Endothelial cell of umbilical vein (primary cell): ENCODE measurements at regions not wholly inside any gene's neighbourhood (a gene's known extent, or its start where the extent isn't known, plus 50 kb on each side); places are given as distances from the start of the nearest gene placed in this dataset.

Experiments used
- BruUV-seq: library from RNA; stranded (reverse); fragments of 400-500 nt; replicated peaks from 2 replicates; lab custom pipeline; 2021; lab: Mats Ljungman, UMichigan
- CTCF ChIA-PET: fragments of 300-600, 350-600 bp; sonication (Branson Sonifier 250); formaldehyde crosslinking; loops from one replicate; lab custom pipeline; 2021; ENCODE audit warnings: antibody characterized with exemption, inconsistent platforms; lab: Charles Lee
- POLR2A ChIA-PET: fragments of 300-600, 350-600 bp; sonication (Branson Sonifier 250); formaldehyde crosslinking; loops from one replicate; lab custom pipeline; 2021; ENCODE audit warnings: antibody characterized with exemption, inconsistent platforms; lab: Charles Lee
- DNase-seq: peaks from one replicate; pipeline ENCODE4 v3.0.0-alpha.2; 2011; ENCODE audit warnings: low read depth, low spot score
- FAIRE-seq: peaks from 2 replicates; lab custom pipeline; 2011; peaks lifted over from hg19 to GRCh38; lab: Jason Lieb, UNC
- H2AFZ ChIP-seq: 2 replicates; pipeline ENCODE4 v1.6.0; 2012; ENCODE audit warnings: low read depth, low read length, control low read depth, inconsistent platforms
- H3K27ac ChIP-seq: 2 replicates; pipeline ENCODE4 v1.5.1; 2011; ENCODE audit warnings: low read depth, mild to moderate bottlenecking, control low read depth, low read length, moderate library complexity; ENCODE audit not compliant: insufficient read depth
- H3K27me3 ChIP-seq, 2 experiments: 2 replicates each; pipeline versions ENCODE4 v1.6.0 to v1.6.1; 2011; ENCODE audit warnings: low read length in 2 of 2, mixed read lengths in 1 of 2; ENCODE audit not compliant: control insufficient read depth in 2 of 2, insufficient read depth in 2 of 2
- H3K36me3 ChIP-seq, 2 experiments: 2 replicates in 1 of 2; 3 replicates in 1 of 2; pipeline ENCODE4 v1.5.1; 2011; ENCODE audit warnings: low read length in 2 of 2, mild to moderate bottlenecking in 1 of 2, moderate library complexity in 1 of 2; ENCODE audit not compliant: control insufficient read depth in 2 of 2, insufficient read depth in 2 of 2; ENCODE audit errors: extremely low read depth in 1 of 2
- H3K4me1 ChIP-seq: 3 replicates; pipeline ENCODE4 v1.5.1; 2011; ENCODE audit warnings: mild to moderate bottlenecking, low read length; ENCODE audit not compliant: control insufficient read depth, insufficient read depth; ENCODE audit errors: extremely low read depth
- H3K4me2 ChIP-seq: 2 replicates; pipeline ENCODE4 v1.6.1; 2011; ENCODE audit warnings: low read length, control low read depth, mixed read lengths; ENCODE audit not compliant: insufficient read depth
- H3K4me3 ChIP-seq, 3 experiments: fragments of 200-600 bp in 1 of 3; sonication (generic), shearing (Covaris generic) in 1 of 3; replicated peaks in 1 of 3; 2 replicates each; pipeline ENCODE4 v1.5.1; 2011 to 2016; ENCODE audit warnings: control low read depth in 3 of 3, low read length in 3 of 3, mild to moderate bottlenecking in 2 of 3, inconsistent platforms in 1 of 3, low read depth in 1 of 3, moderate library complexity in 1 of 3; ENCODE audit not compliant: insufficient read depth in 1 of 3
- H3K79me2 ChIP-seq: 2 replicates; pipeline ENCODE4 v1.6.0; 2012; ENCODE audit warnings: low read length, inconsistent platforms; ENCODE audit not compliant: control insufficient read depth, insufficient read depth
- H3K9ac ChIP-seq: replicated peaks from 2 replicates; pipeline ENCODE3; 2011; ENCODE audit warnings: low read length, control low read depth; ENCODE audit not compliant: insufficient read depth; ENCODE audit errors: extremely low read depth
- H3K9me1 ChIP-seq: replicated peaks from 3 replicates; pipeline ENCODE4 v1.6.0; 2011; ENCODE audit warnings: mild to moderate bottlenecking, low read length; ENCODE audit not compliant: control insufficient read depth, insufficient read depth; ENCODE audit errors: extremely low read depth
- H3K9me3 ChIP-seq: replicated peaks from 2 replicates; pipeline ENCODE4 v1.5.1; 2012; ENCODE audit warnings: low read length, inconsistent platforms; ENCODE audit not compliant: control insufficient read depth, insufficient read depth
- H4K20me1 ChIP-seq: replicated peaks from 2 replicates; pipeline ENCODE3; 2011; ENCODE audit warnings: mild to moderate bottlenecking, low read length; ENCODE audit not compliant: control insufficient read depth, insufficient read depth; ENCODE audit errors: extremely low read depth
- EZH2 ChIP-seq: IDR thresholded peaks from 2 replicates; pipeline ENCODE4 v1.6.1; 2012; ENCODE audit warnings: borderline replicate concordance, low read depth, mild to moderate bottlenecking, moderate library complexity, low read length, inconsistent platforms; ENCODE audit not compliant: severe bottlenecking
- FOS ChIP-seq: IDR thresholded peaks from 2 replicates; pipeline ENCODE4 v1.6.1; 2011; ENCODE audit warnings: mild to moderate bottlenecking, low read length, moderate library complexity, borderline replicate concordance; ENCODE audit not compliant: insufficient read depth
- GATA2 ChIP-seq: IDR thresholded peaks from 2 replicates; pipeline ENCODE4 v1.7.0; 2011; ENCODE audit warnings: low read depth, mild to moderate bottlenecking, moderate library complexity, mixed read lengths, low read length; ENCODE audit not compliant: insufficient read length, insufficient read depth
- JUN ChIP-seq: IDR thresholded peaks from 2 replicates; pipeline ENCODE4 v1.6.1; 2011; ENCODE audit warnings: borderline replicate concordance, low read depth; ENCODE audit not compliant: insufficient read length, insufficient read depth
- MYC ChIP-seq: IDR thresholded peaks from one replicate; pipeline ENCODE4 v1.6.1; 2011; ENCODE audit warnings: mild to moderate bottlenecking, low read depth, low read length
- POLR2A ChIP-seq: IDR thresholded peaks from 2 replicates; pipeline ENCODE4 v1.6.1; 2012; ENCODE audit warnings: low read depth, mild to moderate bottlenecking, control low read depth, low read length
- POLR2AphosphoS5 ChIP-seq: IDR thresholded peaks from 2 replicates; pipeline ENCODE4 v1.6.1; 2012; ENCODE audit warnings: low read depth, mild to moderate bottlenecking, control low read depth, low read length, moderate library complexity; ENCODE audit not compliant: insufficient read depth
- dilution Hi-C: fragments of 300-500 bp; cut with MboI; formaldehyde crosslinking; loops from one replicate; pipeline ENCODE4 v1.15.0; 2019; ENCODE audit warnings: low sequenced_read_pairs; ENCODE audit not compliant: extremely low pct_ligation_motif_present
- intact Hi-C: fragments of 100-400 bp; cut with micrococcal nuclease; formaldehyde crosslinking; loops from one replicate; pipeline ENCODE4 v1.10.0; 2022
- TF ChIP-seq, protein P1 (sequence below), 2 donors: IDR thresholded peaks; 1 replicate in 1 of 2; 2 replicates in 1 of 2; pipeline ENCODE4 v1.5.1; 2011; ENCODE audit warnings: low read length in 2 of 2, mild to moderate bottlenecking in 2 of 2, moderate library complexity in 2 of 2, control low read depth in 1 of 2, inconsistent platforms in 1 of 2, low read depth in 1 of 2; ENCODE audit not compliant: insufficient read depth in 1 of 2; ENCODE audit errors: extremely low read depth in 1 of 2
- TF ChIP-seq, protein P2 (sequence below): IDR thresholded peaks from 2 replicates; pipeline ENCODE4 v1.6.1; 2011; ENCODE audit not compliant: insufficient read depth, insufficient read length

DNA sequence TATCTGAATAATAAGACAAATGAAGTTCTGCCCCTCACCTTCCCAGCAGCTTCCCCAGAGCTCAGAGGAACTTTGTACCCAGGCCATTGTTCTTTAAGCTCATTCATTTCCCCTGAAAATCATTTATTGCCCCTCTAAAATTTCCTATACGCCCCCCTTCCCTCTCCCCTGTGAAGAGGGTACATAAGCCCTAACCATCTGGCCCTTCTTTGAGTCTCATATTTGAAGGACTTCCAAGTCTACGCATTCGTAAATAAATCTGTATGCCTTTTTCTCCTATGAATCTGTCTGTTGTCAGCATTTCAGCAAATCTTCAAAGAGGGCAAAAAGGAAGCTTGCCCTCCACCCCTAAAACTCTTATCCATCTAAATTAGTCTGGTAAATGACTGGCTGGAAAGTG is 73.1 kb upstream of the DST start:
- Histone ChIP-seq H3K27ac (peak overlapping the region; percentile 86), H3K9me1 (no peaks in the 10 kb centered on the region), H3K4me1 (peaks cover 50% of the 10 kb centered on the region), H3K36me3 (no peaks in the 10 kb centered on the region), H3K4me2 (peak overlapping the region; percentile 74), H3K9me3 (no peaks in the 10 kb centered on the region), H3K27me3 (no peaks in the 10 kb centered on the region), H3K79me2 (peaks cover 34% of the 10 kb centered on the region), H3K4me3 (no peak overlapping the region), H4K20me1 (peaks cover 2% of the 10 kb centered on the region), H2AFZ (no peak overlapping the region), H3K9ac (peak overlapping the region; percentile 24)
- ChIA-PET CTCF (interaction anchor here (1.6 to 10.0 kb wide), 5 partner anchors 16 to 136 kb away, joined by 5 to 174 read pairs (median 17); no protein-coding TSS in a partner anchor), POLR2A (no interaction called here)
- TF ChIP-seq, protein P1, sequence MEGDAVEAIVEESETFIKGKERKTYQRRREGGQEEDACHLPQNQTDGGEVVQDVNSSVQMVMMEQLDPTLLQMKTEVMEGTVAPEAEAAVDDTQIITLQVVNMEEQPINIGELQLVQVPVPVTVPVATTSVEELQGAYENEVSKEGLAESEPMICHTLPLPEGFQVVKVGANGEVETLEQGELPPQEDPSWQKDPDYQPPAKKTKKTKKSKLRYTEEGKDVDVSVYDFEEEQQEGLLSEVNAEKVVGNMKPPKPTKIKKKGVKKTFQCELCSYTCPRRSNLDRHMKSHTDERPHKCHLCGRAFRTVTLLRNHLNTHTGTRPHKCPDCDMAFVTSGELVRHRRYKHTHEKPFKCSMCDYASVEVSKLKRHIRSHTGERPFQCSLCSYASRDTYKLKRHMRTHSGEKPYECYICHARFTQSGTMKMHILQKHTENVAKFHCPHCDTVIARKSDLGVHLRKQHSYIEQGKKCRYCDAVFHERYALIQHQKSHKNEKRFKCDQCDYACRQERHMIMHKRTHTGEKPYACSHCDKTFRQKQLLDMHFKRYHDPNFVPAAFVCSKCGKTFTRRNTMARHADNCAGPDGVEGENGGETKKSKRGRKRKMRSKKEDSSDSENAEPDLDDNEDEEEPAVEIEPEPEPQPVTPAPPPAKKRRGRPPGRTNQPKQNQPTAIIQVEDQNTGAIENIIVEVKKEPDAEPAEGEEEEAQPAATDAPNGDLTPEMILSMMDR (IDR thresholded peaks at IDR 0.05; ENCODE audit: extremely low read depth in 1 of 2, insufficient read depth in 1 of 2, low read depth in 1 of 2, low read length in 2 of 2): no peak
- peak; percentile 15 for FAIRE-seq
- BruUV-seq: no TSS peak
- no peak for DNase-seq
- dilution Hi-C loops (no loop called here), intact Hi-C loops (loop anchor here (2.0 kb wide), 2 partner anchors 15 to 151 kb away; no protein-coding TSS in a partner anchor)

DNA sequence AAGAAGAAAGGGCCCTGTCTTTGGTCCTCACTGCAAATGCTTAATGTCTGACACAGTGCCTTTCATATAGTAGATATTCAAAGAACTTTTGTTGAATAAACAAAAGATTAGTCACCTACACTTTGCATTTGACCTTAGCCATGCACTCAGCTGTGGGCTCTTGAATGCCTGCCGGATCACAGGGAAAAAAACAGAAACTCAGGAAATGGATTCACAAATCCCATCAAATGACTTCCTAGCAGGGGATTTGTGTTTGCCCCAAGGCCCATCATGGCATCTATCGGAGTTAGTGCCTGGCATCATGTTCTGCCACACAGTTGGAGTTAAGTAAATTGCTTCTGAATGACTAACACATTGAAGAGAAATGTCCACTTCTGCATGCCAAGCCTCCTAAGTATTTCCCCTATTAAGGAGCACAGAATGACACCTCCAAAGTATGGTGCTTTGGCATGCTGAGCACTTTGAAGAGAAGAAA is 72.3 kb upstream of the DST start:
- intact Hi-C loops: loop anchor here (2.0 to 5.0 kb wide), 3 partner anchors 16 to 602 kb away; partner anchors contain the start of gene PRIM2
- peak overlapping the region; percentile 86 for H3K27ac ChIP-seq
- DNase-seq: peak; percentile 95
- no peaks in the 10 kb centered on the region for H3K36me3 ChIP-seq
- H3K4me2 ChIP-seq: peak overlapping the region; percentile 74
- peaks cover 50% of the 10 kb centered on the region for H3K4me1 ChIP-seq
- CTCF ChIA-PET: interaction anchor here (1.6 to 10.0 kb wide), 6 partner anchors 15 to 137 kb away, joined by 5 to 174 read pairs (median 14); no protein-coding TSS in a partner anchor
- peak; percentile 90 for TF ChIP-seq GATA2
- TF ChIP-seq POLR2A: peak; percentile 34
- peak; percentile 47 for TF ChIP-seq MYC
- TF ChIP-seq EZH2: no peak
- peak; percentile 88 for TF ChIP-seq JUN
- TF ChIP-seq POLR2AphosphoS5: peak; percentile 87
- TF ChIP-seq FOS: peak; percentile 95
- TF ChIP-seq, protein P2, sequence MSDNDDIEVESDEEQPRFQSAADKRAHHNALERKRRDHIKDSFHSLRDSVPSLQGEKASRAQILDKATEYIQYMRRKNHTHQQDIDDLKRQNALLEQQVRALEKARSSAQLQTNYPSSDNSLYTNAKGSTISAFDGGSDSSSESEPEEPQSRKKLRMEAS: no peak
- H3K9me1 ChIP-seq: no peaks in the 10 kb centered on the region
- H2AFZ ChIP-seq: no peak overlapping the region
- peak; percentile 94 for FAIRE-seq
- H3K9ac ChIP-seq: peak overlapping the region; percentile 24
- H3K79me2 ChIP-seq: peaks cover 38% of the 10 kb centered on the region
- H3K9me3 ChIP-seq: no peaks in the 10 kb centered on the region
- H3K27me3 ChIP-seq: no peaks in the 10 kb centered on the region
- H3K4me3 ChIP-seq: no peak overlapping the region
- dilution Hi-C loops: no loop called here
- peaks cover 2% of the 10 kb centered on the region for H4K20me1 ChIP-seq
- POLR2A ChIA-PET: no interaction called here
- no TSS peak for BruUV-seq
